ENCODE measurements at regions not wholly inside any gene's neighbourhood (a gene's known extent, or its start where the extent isn't known, plus 50 kb on each side); places are given as distances from the start of the nearest gene placed in this dataset.

- TF ChIP-seq POLR2A (IDR thresholded peaks at IDR 0.05): no peak
- no peak for TF ChIP-seq CTCF (IDR thresholded peaks at IDR 0.05)
- no peak for TF ChIP-seq POLR2AphosphoS5 (IDR thresholded peaks at IDR 0.05)
Measured at GRCh38 chr19:33977756-33978685, 181.4 kb downstream of the KCTD15 start.

Measured in gastroesophageal sphincter (tissue), 3 donors.